HEK293 (cell line): ENCODE measurements at regions not wholly inside any gene's neighbourhood (a gene's known extent, or its start where the extent isn't known, plus 50 kb on each side); places are given as distances from the start of the nearest gene placed in this dataset.

Experiments used
- CTCF ChIA-PET: fragments of 350-600 bp; formaldehyde crosslinking; extraction: SDS; loops from one replicate; lab custom pipeline; 2021; ENCODE audit warnings: antibody characterized with exemption; lab: Yijun Ruan, JAX
- POLR2A ChIA-PET: fragments of 300-600 bp; formaldehyde crosslinking; extraction: SDS; loops from one replicate; lab custom pipeline; 2020; ENCODE audit warnings: antibody characterized with exemption, inconsistent platforms; lab: Yijun Ruan, JAX
- H3K27ac ChIP-seq: fragments of 200-500 bp; sonication (Bioruptor generic); 2 replicates; pipeline ENCODE4 v1.5.1; 2014; ENCODE audit warnings: low read depth, low read length, control low read depth, inconsistent platforms; ENCODE audit errors: extremely low read depth
- H3K36me3 ChIP-seq, 2 experiments: fragments of 200-500 bp in 1 of 2; sonication (Bioruptor generic) in 1 of 2; 1 replicate in 1 of 2; 2 replicates in 1 of 2; pipeline ENCODE4 v1.5.1; 2014 to 2017; ENCODE audit warnings: inconsistent platforms in 2 of 2, low read length in 2 of 2; ENCODE audit not compliant: control insufficient read depth in 2 of 2, insufficient read depth in 1 of 2
- H3K4me1 ChIP-seq: fragments of 200-500 bp; sonication (Bioruptor generic); 2 replicates; pipeline ENCODE4 v1.5.1; 2014; ENCODE audit warnings: mild to moderate bottlenecking, low read length, inconsistent platforms; ENCODE audit not compliant: control insufficient read depth, insufficient read depth
- H3K4me3 ChIP-seq: 2 replicates; pipeline ENCODE4 v1.5.1; 2011; ENCODE audit warnings: low read depth, mild to moderate bottlenecking, control low read depth, low read length, moderate library complexity
- H3K9me3 ChIP-seq: fragments of 200-500 bp; sonication (Bioruptor generic); 2 replicates; pipeline ENCODE4 v1.5.1; 2014; ENCODE audit warnings: low read depth, low read length, inconsistent platforms; ENCODE audit not compliant: control insufficient read depth, insufficient read depth
- AEBP2 ChIP-seq: fragments of 450-650 bp; formaldehyde crosslinking; IDR thresholded peaks from 2 replicates; pipeline ENCODE4 v1.5.1; 2016; ENCODE audit warnings: missing biosample characterization, missing genetic modification characterization, borderline replicate concordance
- BCL11A ChIP-seq: fragments of 450-650 bp; formaldehyde crosslinking; IDR thresholded peaks from 2 replicates; pipeline ENCODE4 v1.5.1; 2016; ENCODE audit warnings: low read depth, missing biosample characterization, missing genetic modification characterization
- PBX3 ChIP-seq: sonication (generic); formaldehyde crosslinking; IDR thresholded peaks from 2 replicates; pipeline ENCODE4 v1.8.1; 2022; ENCODE audit warnings: mild to moderate bottlenecking, moderate library complexity, missing genetic modification reagents
- PRDM1 ChIP-seq: fragments of 450-650 bp; formaldehyde crosslinking; IDR thresholded peaks from 2 replicates; pipeline ENCODE4; 2016; ENCODE audit warnings: missing biosample characterization, missing genetic modification characterization
- TRIM28 ChIP-seq: IDR thresholded peaks from 2 replicates; pipeline ENCODE4 v1.6.1; 2011; ENCODE audit warnings: low read length, control low read depth, borderline replicate concordance
- WT1 ChIP-seq: fragments of 450-650 bp; formaldehyde crosslinking; IDR thresholded peaks from 2 replicates; pipeline ENCODE4 v1.5.1; 2016; ENCODE audit warnings: missing biosample characterization, missing genetic modification characterization
- ZFHX2 ChIP-seq: fragments of 450-650 bp; formaldehyde crosslinking; conservative IDR thresholded peaks from 2 replicates; pipeline ENCODE4 v1.5.1; 2016; ENCODE audit warnings: missing biosample characterization, missing genetic modification characterization
- ZNF121 ChIP-seq: fragments of 450-650 bp; formaldehyde crosslinking; IDR thresholded peaks from 2 replicates; pipeline ENCODE4 v1.5.1; 2016; ENCODE audit warnings: missing biosample characterization, missing genetic modification characterization
- ZNF175 ChIP-seq: fragments of 450-650 bp; formaldehyde crosslinking; IDR thresholded peaks from 2 replicates; pipeline ENCODE4 v1.5.1; 2016; ENCODE audit warnings: missing biosample characterization, missing genetic modification characterization
- ZNF274 ChIP-seq, 2 experiments: fragments of 200-500 bp in 1 of 2; fragments of 450-650 bp in 1 of 2; sonication (Bioruptor generic) in 1 of 2; formaldehyde crosslinking in 1 of 2; IDR thresholded peaks; 2 replicates each; pipeline versions ENCODE4 v1.5.1 to v1.6.1; 2014 to 2016; ENCODE audit warnings: borderline replicate concordance in 1 of 2, inconsistent platforms in 1 of 2, low read length in 1 of 2, missing biosample characterization in 1 of 2, missing genetic modification characterization in 1 of 2
- ZNF366 ChIP-seq: fragments of 450-650 bp; formaldehyde crosslinking; conservative IDR thresholded peaks from 2 replicates; pipeline ENCODE4 v1.5.1; 2016; ENCODE audit warnings: missing biosample characterization, missing genetic modification characterization
- ZNF426 ChIP-seq: fragments of 450-650 bp; formaldehyde crosslinking; IDR thresholded peaks from 2 replicates; pipeline ENCODE4 v1.5.1; 2017; ENCODE audit warnings: missing biosample characterization, missing genetic modification characterization, mild to moderate bottlenecking, inconsistent platforms, moderate library complexity
- ZNF48 ChIP-seq: fragments of 450-650 bp; formaldehyde crosslinking; IDR thresholded peaks from 2 replicates; pipeline ENCODE4 v1.5.1; 2016; ENCODE audit warnings: missing biosample characterization, missing genetic modification characterization
- ZNF513 ChIP-seq: fragments of 450-650 bp; IDR thresholded peaks from 2 replicates; pipeline ENCODE4 v1.5.1; 2018; ENCODE audit warnings: missing biosample characterization, missing genetic modification characterization
- ZNF530 ChIP-seq: fragments of 450-650 bp; formaldehyde crosslinking; IDR thresholded peaks from 2 replicates; pipeline ENCODE4 v1.5.1; 2016; ENCODE audit warnings: low read depth, missing biosample characterization, missing genetic modification characterization
- ZNF560 ChIP-seq: fragments of 450-650 bp; formaldehyde crosslinking; IDR thresholded peaks from 2 replicates; pipeline ENCODE4 v1.5.1; 2017; ENCODE audit warnings: missing biosample characterization, missing genetic modification characterization, borderline replicate concordance
- ZNF596 ChIP-seq: fragments of 450-650 bp; IDR thresholded peaks from 2 replicates; pipeline ENCODE4 v1.5.0; 2018; ENCODE audit warnings: missing biosample characterization, mild to moderate bottlenecking, missing genetic modification characterization, moderate library complexity
- ZNF610 ChIP-seq: fragments of 450-650 bp; formaldehyde crosslinking; IDR thresholded peaks from 2 replicates; pipeline ENCODE4 v1.5.1; 2016; ENCODE audit warnings: missing biosample characterization, missing genetic modification characterization, borderline replicate concordance
- ZNF626 ChIP-seq: fragments of 450-650 bp; sonication (Bioruptor Pico); formaldehyde crosslinking; IDR thresholded peaks from 2 replicates; pipeline ENCODE4 v1.5.1; 2018; ENCODE audit warnings: missing biosample characterization, missing genetic modification characterization, inconsistent platforms
- ZNF654 ChIP-seq: fragments of 450-650 bp; formaldehyde crosslinking; IDR thresholded peaks from 2 replicates; pipeline ENCODE4 v1.5.1; 2016; ENCODE audit warnings: low read depth, missing biosample characterization, missing genetic modification characterization
- ZNF843 ChIP-seq: fragments of 450-650 bp; formaldehyde crosslinking; IDR thresholded peaks from 2 replicates; pipeline ENCODE4 v1.5.1; 2016; ENCODE audit warnings: missing biosample characterization, missing genetic modification characterization
- TF ChIP-seq, protein P1 (sequence below): fragments of 450-650 bp; formaldehyde crosslinking; IDR thresholded peaks from 2 replicates; pipeline ENCODE4 v1.5.1; 2016; ENCODE audit warnings: missing biosample characterization, missing genetic modification characterization

DNA sequence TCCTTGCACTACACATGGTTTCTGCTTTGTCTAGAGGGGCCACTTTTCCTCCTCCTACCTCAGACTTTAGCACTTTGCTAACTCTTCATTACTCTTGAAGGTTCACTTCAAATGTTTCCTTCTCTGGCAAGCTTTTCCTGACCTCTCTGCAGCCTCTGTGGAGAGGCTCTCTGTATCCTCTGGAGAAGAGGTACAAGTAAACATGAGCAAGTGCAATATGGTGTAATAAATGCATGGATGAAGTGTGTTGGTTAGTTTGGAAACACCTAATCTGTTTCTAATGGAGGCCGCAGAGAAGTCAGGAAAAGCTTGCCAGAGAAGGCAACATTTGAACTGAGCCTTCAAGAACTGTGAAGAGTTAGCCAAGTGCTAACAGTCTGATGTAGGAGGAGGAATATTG lies 329.3 kb downstream of the GRIN2B start:
- TF ChIP-seq WT1 (tag by site-specific recombination) (no peak), ZNF596 (no peak), ZNF654 (tag by site-specific recombination) (no peak), ZNF560 (tag by site-specific recombination) (no peak), BCL11A (tag by site-specific recombination) (no peak), ZNF366 (no peak), ZNF626 (tag by site-specific recombination) (no peak)
- TF ChIP-seq, protein P1, sequence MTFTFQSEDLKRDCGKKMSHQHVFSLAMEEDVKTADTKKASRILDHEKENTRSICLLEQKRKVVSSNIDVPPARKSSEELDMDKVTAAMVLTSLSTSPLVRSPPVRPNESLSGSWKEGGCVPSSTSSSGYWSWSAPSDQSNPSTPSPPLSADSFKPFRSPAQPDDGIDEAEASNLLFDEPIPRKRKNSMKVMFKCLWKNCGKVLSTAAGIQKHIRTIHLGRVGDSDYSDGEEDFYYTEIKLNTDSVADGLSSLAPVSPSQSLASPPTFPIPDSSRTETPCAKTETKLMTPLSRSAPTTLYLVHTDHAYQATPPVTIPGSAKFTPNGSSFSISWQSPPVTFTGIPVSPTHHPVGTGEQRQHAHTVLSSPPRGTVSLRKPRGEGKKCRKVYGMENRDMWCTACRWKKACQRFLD (tag by site-specific recombination), result no peak
- TF ChIP-seq, all 188 proteins: peak for 0
- no peaks in the 10 kb centered on the region for H3K36me3 ChIP-seq
- POLR2A ChIA-PET, result no interaction called here
- CTCF ChIA-PET, result interaction anchor here (1.1 kb wide), 1 partner anchor 9 kb away, joined by 4 read pairs; no protein-coding TSS in a partner anchor
- H3K4me3 ChIP-seq, result no peak overlapping the region
- no peaks in the 10 kb centered on the region for H3K9me3 ChIP-seq
- no peak overlapping the region for H3K27ac ChIP-seq
- no peaks in the 10 kb centered on the region for H3K4me1 ChIP-seq

- Histone ChIP-seq H3K27ac (no peak overlapping the region), H3K4me1 (no peaks in the 10 kb centered on the region), H3K36me3 (no peaks in the 10 kb centered on the region), H3K9me3 (no peaks in the 10 kb centered on the region), H3K4me3 (no peak overlapping the region)
- POLR2A ChIA-PET, result no interaction called here
- no peak for TF ChIP-seq ZNF610 (tag by site-specific recombination)
- TF ChIP-seq AEBP2 (tag by site-specific recombination), result no peak
- no peak for TF ChIP-seq ZNF121 (tag by site-specific recombination)
- no peak for TF ChIP-seq ZFHX2 (tag by site-specific recombination)
- no peak for TF ChIP-seq ZNF513
- TF ChIP-seq ZNF48 (tag by site-specific recombination), result no peak
- no peak for TF ChIP-seq ZNF426 (tag by site-specific recombination)
- no peak for TF ChIP-seq ZNF843 (tag by site-specific recombination)
- no peak for TF ChIP-seq PRDM1 (tag by site-specific recombination)
- no peak for TF ChIP-seq PBX3
- no peak for TF ChIP-seq ZNF274 (IDR thresholded peaks at IDR 0.05; ENCODE audit: low read length)
- TF ChIP-seq ZNF274 (tag by site-specific recombination; IDR thresholded peaks at IDR 0.05; ENCODE audit: borderline replicate concordance), result no peak
- no peak for TF ChIP-seq TRIM28
- TF ChIP-seq ZNF530 (tag by site-specific recombination), result no peak
- no peak for TF ChIP-seq ZNF175 (tag by site-specific recombination)
- CTCF ChIA-PET, result no interaction called here
These were observed 345.7 kb downstream of the GRIN2B start for GRCh38 chr12:13635709-13636108.
